Activated T-cell treated with anti-CD3 and anti-CD28 coated beads, Interleukin-2, amount 50 U/mL, for 24 hours (primary cell): ENCODE measurements at regions not wholly inside any gene's neighbourhood (a gene's known extent, or its start where the extent isn't known, plus 50 kb on each side); places are given as distances from the start of the nearest gene placed in this dataset.

Experiments used
- DNase-seq: peaks from one replicate; pipeline ENCODE4 v3.0.0-alpha.2; 2020
- H3K27ac Mint-ChIP-seq: 2 replicates; pipeline ENCODE4 v1.8.0; 2020; ENCODE audit warnings: mild to moderate bottlenecking, mixed read lengths
- H3K27me3 Mint-ChIP-seq: 2 replicates; pipeline ENCODE4 v1.8.0; 2020; ENCODE audit warnings: mixed read lengths
- H3K36me3 Mint-ChIP-seq: 2 replicates; pipeline ENCODE4 v1.8.0; 2020; ENCODE audit warnings: low read depth, mixed read lengths
- H3K4me1 Mint-ChIP-seq: 2 replicates; pipeline ENCODE4 v1.8.0; 2020; ENCODE audit warnings: low read depth, mixed read lengths
- H3K4me3 Mint-ChIP-seq: 2 replicates; pipeline ENCODE4 v1.8.0; 2020; ENCODE audit warnings: mild to moderate bottlenecking, moderate library complexity, mixed read lengths
- H3K9me3 Mint-ChIP-seq: 2 replicates; pipeline ENCODE4 v1.8.0; 2020; ENCODE audit warnings: mixed read lengths

DNA sequence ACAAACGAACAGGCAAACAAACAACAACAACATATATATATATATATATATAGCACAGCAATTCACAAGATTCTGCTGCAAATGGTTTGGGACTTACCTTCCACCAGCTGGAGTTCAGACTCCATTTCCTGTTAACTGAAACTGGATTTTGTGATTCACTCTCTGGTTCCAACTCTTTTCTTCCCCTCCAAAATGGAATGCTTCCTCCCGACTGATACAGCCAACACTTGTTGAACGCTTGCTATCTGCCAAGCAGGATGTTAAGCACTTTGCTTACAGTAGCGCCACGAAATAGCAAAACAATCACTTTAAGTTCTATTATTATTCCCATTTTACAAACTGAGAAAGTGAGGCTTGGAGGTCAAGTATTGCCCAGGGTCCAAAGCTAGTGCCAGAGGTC lies 116.0 kb upstream of the TMEM132C start:
- Mint-ChIP-seq H3K4me1 (no peaks in the 10 kb centered on the region), H3K27me3 (no peaks in the 10 kb centered on the region), H3K4me3 (no peak overlapping the region)

DNA sequence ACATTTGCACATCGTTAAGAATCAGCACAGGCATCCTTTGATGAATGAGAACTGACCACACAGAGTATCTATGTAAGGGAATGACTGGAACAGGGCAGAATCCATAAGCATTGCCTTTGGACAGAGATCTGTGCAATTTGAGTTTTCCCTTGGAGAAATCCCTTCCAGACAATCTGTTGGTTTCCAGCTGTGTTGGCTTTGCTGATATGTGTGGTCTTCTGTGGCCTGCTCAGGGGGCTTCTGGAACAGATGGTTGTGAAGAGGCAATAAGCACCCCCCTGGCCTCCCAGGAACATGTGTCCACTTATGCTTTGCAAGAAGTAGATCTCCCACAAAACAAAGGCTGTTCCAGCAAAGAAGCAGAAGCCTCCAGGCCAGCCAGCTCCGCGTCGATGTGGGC lies 111.4 kb upstream of the TMEM132C start:
- DNase-seq, result no peak
- H3K4me3 Mint-ChIP-seq, result no peak overlapping the region
- H3K36me3 Mint-ChIP-seq, result no peaks in the 10 kb centered on the region
- peaks cover 4% of the 10 kb centered on the region for H3K9me3 Mint-ChIP-seq
- no peaks in the 10 kb centered on the region for H3K4me1 Mint-ChIP-seq
- H3K27me3 Mint-ChIP-seq, result no peaks in the 10 kb centered on the region
- no peak overlapping the region for H3K27ac Mint-ChIP-seq

More for the DNA sequence above, 116.0 kb upstream of the TMEM132C start:
- Mint-ChIP-seq H3K27ac (no peak overlapping the region), H3K36me3 (no peaks in the 10 kb centered on the region), H3K9me3 (peaks cover 4% of the 10 kb centered on the region)
- DNase-seq, result no peak

DNA sequence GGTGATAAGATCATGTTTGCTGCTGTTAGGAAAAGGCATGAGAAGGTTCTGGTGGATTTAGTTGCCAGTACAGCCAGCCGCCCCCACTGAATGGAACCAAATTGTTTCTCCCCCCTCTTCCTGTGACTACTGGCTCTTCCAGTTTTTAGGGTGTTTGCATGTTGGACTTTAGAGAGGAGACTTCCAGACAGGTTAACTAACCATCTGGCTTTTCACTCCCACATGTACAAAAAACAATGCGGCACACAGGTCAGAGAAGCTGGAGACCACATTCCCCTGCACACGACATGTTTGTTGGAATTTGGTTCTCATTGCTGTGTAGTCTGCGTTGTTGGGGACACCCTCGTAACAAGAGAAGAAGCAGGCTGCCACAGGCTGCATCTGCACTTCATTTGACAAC lies 103.9 kb upstream of the TMEM132C start:
- no peaks in the 10 kb centered on the region for H3K36me3 Mint-ChIP-seq
- H3K27ac Mint-ChIP-seq, result no peak overlapping the region
- no peak overlapping the region for H3K4me3 Mint-ChIP-seq
- no peak for DNase-seq
- H3K9me3 Mint-ChIP-seq, result no peaks in the 10 kb centered on the region
- H3K4me1 Mint-ChIP-seq, result no peaks in the 10 kb centered on the region
- no peaks in the 10 kb centered on the region for H3K27me3 Mint-ChIP-seq

DNA sequence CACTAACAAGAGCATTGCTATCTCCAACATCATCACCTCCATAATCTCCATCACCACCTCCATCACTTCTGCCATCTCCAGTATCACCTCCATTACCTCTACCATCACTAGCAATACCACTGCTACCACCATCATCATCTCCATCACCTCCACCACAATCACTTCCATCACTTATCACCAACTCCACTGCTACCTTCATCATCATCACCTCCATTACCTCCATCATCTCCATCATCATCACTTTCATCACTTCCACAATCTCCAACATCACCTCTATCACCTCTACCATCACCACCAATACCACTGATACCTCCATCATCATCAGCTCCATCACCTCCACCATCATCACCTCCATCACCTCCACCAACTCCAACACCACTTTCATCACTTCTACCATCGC lies 102.4 kb upstream of the TMEM132C start:
- Mint-ChIP-seq H3K27ac (no peak overlapping the region), H3K9me3 (no peaks in the 10 kb centered on the region), H3K4me3 (no peak overlapping the region), H3K27me3 (no peaks in the 10 kb centered on the region), H3K4me1 (no peaks in the 10 kb centered on the region), H3K36me3 (no peaks in the 10 kb centered on the region)
- no peak for DNase-seq

DNA sequence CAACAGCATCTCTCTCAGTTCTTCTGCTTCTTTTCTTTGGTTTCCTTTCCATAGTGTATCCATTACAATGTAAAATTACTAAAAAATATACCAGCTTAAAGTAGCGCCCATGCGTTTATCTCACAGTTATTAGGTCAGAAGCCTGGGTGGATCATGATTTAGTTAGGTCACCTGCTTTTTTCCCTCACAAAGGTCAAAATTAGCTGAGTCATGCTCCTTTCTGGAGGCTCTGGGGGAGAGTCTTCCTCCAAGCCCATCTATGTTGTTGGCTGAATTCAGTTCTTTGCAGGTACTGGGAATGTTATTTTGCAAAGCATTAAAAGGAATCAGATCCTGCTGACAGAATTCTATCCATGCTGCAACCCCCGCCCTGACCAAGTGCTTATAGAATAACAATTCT lies 101.6 kb upstream of the TMEM132C start:
- Mint-ChIP-seq H3K27ac (no peak overlapping the region), H3K27me3 (no peaks in the 10 kb centered on the region), H3K36me3 (no peaks in the 10 kb centered on the region), H3K4me3 (no peak overlapping the region), H3K9me3 (no peaks in the 10 kb centered on the region), H3K4me1 (no peaks in the 10 kb centered on the region)
- no peak for DNase-seq

DNA sequence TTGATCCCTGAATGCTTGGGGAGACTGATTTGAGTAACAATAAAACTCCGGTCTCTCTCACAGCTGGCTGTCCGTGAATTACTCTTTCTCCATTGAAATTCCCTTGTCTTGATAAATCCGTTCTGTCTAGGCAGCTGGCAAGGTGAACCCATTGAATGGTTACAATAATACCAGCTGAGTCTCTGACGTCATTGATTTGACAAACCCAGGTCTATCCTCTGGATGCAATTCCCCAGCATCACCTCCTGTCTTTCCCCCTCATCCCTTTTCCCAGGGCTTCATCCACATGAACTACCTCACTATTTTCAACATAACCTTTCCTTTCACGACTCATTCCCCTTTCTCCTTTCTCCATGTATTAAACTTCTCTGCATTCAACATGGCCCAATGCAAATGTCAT lies 98.7 kb upstream of the TMEM132C start:
- no peak overlapping the region for H3K4me3 Mint-ChIP-seq
- no peaks in the 10 kb centered on the region for H3K4me1 Mint-ChIP-seq
- DNase-seq, result no peak
- no peaks in the 10 kb centered on the region for H3K9me3 Mint-ChIP-seq
- H3K27me3 Mint-ChIP-seq, result no peaks in the 10 kb centered on the region
- no peak overlapping the region for H3K27ac Mint-ChIP-seq
- H3K36me3 Mint-ChIP-seq, result no peaks in the 10 kb centered on the region

DNA sequence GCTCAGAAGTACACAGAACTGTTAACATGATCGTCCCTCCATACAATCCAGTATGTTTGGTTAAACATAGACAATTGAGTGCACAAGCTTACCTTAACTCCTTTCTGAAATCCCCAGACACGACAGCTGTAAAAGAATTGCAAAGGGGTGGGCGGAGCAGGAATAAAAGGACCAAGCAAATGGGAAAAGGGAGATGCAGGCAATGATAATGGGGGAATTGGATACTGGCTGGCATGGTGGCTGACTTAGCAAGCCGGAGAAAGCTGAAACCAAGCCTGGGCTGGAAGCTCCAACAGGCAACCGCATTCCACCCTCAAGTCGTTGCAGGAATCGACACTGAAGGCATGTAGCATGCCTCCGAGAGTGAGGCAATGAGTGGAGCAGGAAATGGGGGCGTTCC lies 96.8 kb upstream of the TMEM132C start:
- no peaks in the 10 kb centered on the region for H3K36me3 Mint-ChIP-seq
- H3K27me3 Mint-ChIP-seq, result no peaks in the 10 kb centered on the region
- DNase-seq, result no peak
- H3K27ac Mint-ChIP-seq, result no peak overlapping the region
- no peaks in the 10 kb centered on the region for H3K9me3 Mint-ChIP-seq
- H3K4me3 Mint-ChIP-seq, result no peak overlapping the region
- no peaks in the 10 kb centered on the region for H3K4me1 Mint-ChIP-seq

DNA sequence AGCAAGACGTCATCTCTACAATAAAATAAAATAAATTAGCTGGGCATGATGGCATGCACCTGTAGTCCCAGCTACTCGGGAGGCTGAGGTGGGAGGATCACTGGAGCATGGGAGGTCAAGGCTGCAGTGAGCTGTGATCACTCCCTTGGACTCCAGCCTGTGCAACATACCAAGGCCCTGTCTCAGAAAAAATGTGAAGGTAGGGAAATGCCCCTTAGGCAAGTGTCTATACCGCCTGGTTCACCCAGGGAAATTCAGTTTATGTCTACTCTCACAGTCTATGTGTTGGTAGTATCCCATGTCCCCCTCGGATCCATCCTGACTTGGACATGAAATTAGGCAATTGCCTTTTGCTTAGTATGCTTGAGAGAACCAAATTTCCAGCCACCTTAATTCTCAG lies 88.4 kb upstream of the TMEM132C start:
- H3K4me3 Mint-ChIP-seq, result no peak overlapping the region
- peaks cover 9% of the 10 kb centered on the region for H3K9me3 Mint-ChIP-seq
- H3K27me3 Mint-ChIP-seq, result no peaks in the 10 kb centered on the region
- H3K4me1 Mint-ChIP-seq, result no peaks in the 10 kb centered on the region
- H3K27ac Mint-ChIP-seq, result no peak overlapping the region
- H3K36me3 Mint-ChIP-seq, result no peaks in the 10 kb centered on the region
- no peak for DNase-seq

DNA sequence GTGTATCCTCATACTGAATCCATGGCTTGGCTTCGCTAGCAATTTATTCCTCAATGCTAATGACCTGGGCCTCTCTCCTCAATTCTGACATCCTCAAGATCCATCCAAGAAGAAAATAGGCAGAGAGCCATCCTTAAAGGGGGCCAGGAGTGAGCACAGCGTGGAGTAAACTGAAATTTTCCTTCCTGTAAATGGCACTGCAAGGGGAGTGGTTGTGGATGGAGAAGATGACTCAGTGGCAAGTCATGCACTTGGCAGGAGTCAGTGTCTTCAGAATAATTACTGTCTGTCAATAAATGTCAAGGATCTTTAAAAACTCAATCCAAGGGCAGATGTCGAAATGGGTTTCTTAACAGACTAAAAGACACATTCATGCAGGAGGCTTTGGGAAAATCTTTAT lies 88.0 kb upstream of the TMEM132C start:
- DNase-seq, result no peak
- no peak overlapping the region for H3K4me3 Mint-ChIP-seq

DNA sequence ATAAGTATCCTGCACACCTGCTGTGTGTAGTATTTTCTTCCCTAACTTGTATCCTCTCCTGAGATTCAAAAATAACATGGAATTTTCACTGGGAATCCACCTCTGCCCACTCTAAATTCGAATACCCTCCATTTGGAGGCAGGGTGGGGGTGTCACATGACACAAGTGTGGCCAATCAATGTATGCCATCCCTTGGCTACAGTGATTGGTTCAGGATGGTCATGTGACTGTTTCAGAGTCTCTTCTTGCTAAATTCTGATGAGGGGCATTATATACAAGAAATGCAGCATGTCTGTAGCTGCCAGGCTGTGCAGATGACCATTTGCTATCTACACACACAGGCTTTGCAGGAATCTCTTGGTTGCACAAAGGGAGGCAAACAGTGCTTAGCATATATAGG lies 86.8 kb upstream of the TMEM132C start:
- DNase-seq, result no peak
- Mint-ChIP-seq H3K4me1 (no peaks in the 10 kb centered on the region), H3K27me3 (no peaks in the 10 kb centered on the region), H3K9me3 (peaks cover 10% of the 10 kb centered on the region), H3K4me3 (no peak overlapping the region), H3K27ac (no peak overlapping the region), H3K36me3 (no peaks in the 10 kb centered on the region)

More for the DNA sequence above, 88.0 kb upstream of the TMEM132C start:
- no peaks in the 10 kb centered on the region for H3K36me3 Mint-ChIP-seq
- no peaks in the 10 kb centered on the region for H3K27me3 Mint-ChIP-seq
- H3K4me1 Mint-ChIP-seq, result no peaks in the 10 kb centered on the region
- no peak overlapping the region for H3K27ac Mint-ChIP-seq
- peaks cover 9% of the 10 kb centered on the region for H3K9me3 Mint-ChIP-seq

DNA sequence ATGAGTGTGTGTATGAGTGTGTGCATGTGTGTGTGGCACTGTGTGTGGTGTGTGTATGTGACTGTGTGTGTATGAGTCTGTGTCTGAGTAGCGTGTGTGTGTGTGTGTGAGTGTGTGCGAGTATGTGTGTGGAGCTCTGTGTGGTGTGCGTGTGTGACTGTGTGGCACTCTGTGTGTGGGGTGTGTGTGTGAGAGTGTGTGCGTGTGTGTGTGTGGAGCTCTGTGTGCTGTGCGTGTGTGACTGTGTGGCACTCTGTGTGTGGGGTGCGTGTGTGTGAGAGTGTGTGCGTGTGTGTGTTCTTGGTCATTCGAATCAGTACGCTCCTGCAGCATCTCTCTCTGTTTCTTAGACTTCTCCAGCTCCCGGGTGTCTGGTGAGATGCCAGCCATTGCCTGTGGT lies 76.9 kb upstream of the TMEM132C start:
- Mint-ChIP-seq H3K4me3 (no peak overlapping the region), H3K4me1 (no peaks in the 10 kb centered on the region), H3K27me3 (no peaks in the 10 kb centered on the region), H3K27ac (no peak overlapping the region), H3K36me3 (no peaks in the 10 kb centered on the region), H3K9me3 (peaks cover 3% of the 10 kb centered on the region)
- DNase-seq, result no peak

DNA sequence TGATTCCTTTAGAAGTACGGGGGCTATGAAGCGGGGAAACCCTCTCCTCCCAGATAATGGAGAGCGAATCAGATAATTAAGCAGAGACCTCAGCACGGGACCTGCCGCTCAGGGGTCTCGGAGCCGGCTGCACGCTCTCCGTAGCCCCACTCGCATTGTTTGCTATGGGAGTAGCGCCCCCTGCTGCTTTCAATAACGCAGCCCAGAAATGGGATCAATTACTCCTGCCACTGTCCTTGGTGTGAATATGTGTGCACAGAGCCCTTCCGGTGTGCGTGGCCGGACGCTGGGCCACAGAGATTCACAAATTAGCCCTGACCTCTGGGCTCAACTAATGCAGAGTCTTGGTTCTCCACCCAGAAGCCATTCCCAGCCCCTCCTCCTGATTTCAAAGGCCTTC lies 76.4 kb upstream of the TMEM132C start:
- Mint-ChIP-seq H3K27me3 (no peaks in the 10 kb centered on the region), H3K9me3 (peaks cover 3% of the 10 kb centered on the region), H3K4me3 (no peak overlapping the region), H3K27ac (no peak overlapping the region), H3K36me3 (no peaks in the 10 kb centered on the region), H3K4me1 (no peaks in the 10 kb centered on the region)
- DNase-seq, result no peak

DNA sequence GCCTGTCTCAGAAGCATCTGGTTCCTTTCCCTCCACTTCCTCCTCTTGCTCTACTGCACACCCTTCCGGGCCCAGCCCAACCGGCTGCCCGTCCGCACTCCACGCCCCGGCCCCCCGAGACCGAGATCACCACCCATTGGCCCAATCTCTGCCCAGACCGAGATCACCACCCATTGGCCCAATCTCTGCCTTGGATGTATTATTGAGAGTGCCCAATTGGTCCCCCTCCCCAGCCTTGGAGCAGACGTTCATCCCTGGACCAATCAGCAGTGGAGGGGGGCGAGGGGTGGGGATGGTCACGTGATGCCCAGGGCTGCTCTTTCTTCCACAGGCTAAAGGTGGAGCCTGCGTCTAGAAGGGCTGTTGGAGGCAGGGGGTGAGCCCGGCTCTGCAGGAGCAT lies 75.6 kb upstream of the TMEM132C start:
- no peaks in the 10 kb centered on the region for H3K27me3 Mint-ChIP-seq
- H3K27ac Mint-ChIP-seq, result no peak overlapping the region
- no peak overlapping the region for H3K4me3 Mint-ChIP-seq
- no peaks in the 10 kb centered on the region for H3K36me3 Mint-ChIP-seq
- DNase-seq, result no peak
- peaks cover 3% of the 10 kb centered on the region for H3K9me3 Mint-ChIP-seq
- no peaks in the 10 kb centered on the region for H3K4me1 Mint-ChIP-seq

DNA sequence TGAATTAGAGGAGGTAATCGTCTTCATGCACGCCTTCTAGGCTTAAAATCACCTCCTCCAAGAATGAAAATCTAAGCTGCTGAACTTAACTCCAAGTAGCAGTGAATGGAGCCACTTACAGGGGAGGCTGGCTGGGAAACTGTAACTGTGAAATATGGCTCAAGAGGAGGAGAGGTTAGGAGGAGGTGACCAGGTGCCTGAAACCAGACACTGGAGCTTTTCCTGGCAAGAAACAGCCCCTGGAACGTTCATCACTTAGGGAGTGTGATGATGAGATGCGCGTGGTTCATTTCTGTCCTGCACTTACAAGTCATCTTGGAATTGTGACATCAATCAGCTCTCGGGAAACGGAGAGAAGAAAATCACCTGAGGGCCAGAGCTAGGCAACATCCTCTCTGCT lies 62.3 kb upstream of the TMEM132C start:
- no peak overlapping the region for H3K27ac Mint-ChIP-seq
- H3K9me3 Mint-ChIP-seq, result peaks cover 5% of the 10 kb centered on the region
- no peaks in the 10 kb centered on the region for H3K4me1 Mint-ChIP-seq
- no peaks in the 10 kb centered on the region for H3K27me3 Mint-ChIP-seq
- H3K36me3 Mint-ChIP-seq, result no peaks in the 10 kb centered on the region
- no peak for DNase-seq
- no peak overlapping the region for H3K4me3 Mint-ChIP-seq

DNA sequence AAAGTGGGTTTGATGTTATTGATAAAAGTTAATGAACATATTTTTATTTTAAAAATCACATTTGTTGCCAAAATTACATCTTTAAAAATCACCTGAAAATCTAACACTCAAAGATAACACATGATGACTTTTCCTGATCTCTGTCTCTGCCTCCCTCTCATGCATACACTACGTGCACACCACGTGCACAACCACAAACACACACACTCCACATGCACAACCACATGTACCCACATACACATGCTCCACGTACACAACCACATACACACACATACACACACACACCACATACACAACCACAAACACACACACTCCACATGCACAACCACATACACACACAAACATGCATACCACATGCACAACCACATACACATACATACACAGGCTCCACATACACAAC lies 61.8 kb upstream of the TMEM132C start:
- H3K27me3 Mint-ChIP-seq, result no peaks in the 10 kb centered on the region
- H3K27ac Mint-ChIP-seq, result no peak overlapping the region
- DNase-seq, result no peak
- no peaks in the 10 kb centered on the region for H3K4me1 Mint-ChIP-seq
- H3K9me3 Mint-ChIP-seq, result peaks cover 2% of the 10 kb centered on the region
- no peaks in the 10 kb centered on the region for H3K36me3 Mint-ChIP-seq
- no peak overlapping the region for H3K4me3 Mint-ChIP-seq

DNA sequence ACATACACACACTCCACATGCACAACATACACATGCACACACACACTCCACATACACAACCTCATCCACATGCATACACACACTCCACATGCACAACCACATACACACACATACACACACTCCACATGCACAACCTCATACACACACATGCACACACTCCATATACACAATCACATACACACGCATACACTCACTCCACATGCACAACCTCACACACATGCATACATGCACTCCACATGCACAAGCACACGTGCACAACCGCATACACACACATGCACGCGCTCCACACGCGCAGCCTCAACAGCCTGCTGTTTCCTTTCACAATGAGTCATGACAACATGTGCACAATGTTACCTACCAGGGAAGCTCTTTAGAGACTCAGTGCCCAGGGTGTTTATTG lies 61.2 kb upstream of the TMEM132C start:
- no peaks in the 10 kb centered on the region for H3K27me3 Mint-ChIP-seq
- no peak overlapping the region for H3K27ac Mint-ChIP-seq
- no peak overlapping the region for H3K4me3 Mint-ChIP-seq
- DNase-seq, result no peak
- no peaks in the 10 kb centered on the region for H3K36me3 Mint-ChIP-seq
- H3K4me1 Mint-ChIP-seq, result no peaks in the 10 kb centered on the region
- peaks cover 2% of the 10 kb centered on the region for H3K9me3 Mint-ChIP-seq
